GOT3 (cell line): ENCODE measurements at regions not wholly inside any gene's neighbourhood (a gene's known extent, or its start where the extent isn't known, plus 50 kb on each side); places are given as distances from the start of the nearest gene placed in this dataset.
"Not testable (repeated sequence)": the region's sequence is repeated elsewhere in the genome, so short reads cannot be mapped to it uniquely, and the experiment has no call there.

Source experiments
- DNase-seq: peaks from one replicate; lab custom pipeline; 2025; ENCODE audit warnings: mixed read lengths; lab: John Stamatoyannopoulos, UW

DNA sequence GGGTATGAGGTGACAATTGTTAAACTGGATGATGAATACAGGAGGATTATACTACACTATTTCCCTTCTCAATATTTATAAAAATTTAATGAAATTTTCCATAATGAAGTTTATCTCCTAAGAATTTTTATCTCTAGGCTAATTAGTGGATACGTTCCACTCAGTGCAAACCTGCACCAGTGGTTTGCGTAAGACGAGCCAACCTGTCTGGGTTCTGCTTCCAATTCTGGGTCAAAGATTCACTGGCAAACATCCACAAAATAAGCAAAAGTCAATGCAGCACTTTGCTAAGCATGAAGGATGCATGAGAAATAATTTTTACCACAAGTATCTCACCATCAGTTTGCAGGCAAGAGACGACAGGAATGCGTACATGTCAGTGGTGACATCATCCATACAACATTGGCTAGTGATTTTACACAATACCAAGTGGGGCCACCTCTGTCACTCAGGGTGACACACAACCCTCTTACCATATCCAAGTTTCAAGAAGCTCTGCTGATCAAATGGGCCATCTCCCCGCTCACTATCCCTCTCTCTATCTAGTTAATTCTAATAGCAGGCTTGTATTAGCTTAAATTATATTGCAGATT, 51.7 kb downstream of the FAM50B start:
- no peak for DNase-seq

DNA sequence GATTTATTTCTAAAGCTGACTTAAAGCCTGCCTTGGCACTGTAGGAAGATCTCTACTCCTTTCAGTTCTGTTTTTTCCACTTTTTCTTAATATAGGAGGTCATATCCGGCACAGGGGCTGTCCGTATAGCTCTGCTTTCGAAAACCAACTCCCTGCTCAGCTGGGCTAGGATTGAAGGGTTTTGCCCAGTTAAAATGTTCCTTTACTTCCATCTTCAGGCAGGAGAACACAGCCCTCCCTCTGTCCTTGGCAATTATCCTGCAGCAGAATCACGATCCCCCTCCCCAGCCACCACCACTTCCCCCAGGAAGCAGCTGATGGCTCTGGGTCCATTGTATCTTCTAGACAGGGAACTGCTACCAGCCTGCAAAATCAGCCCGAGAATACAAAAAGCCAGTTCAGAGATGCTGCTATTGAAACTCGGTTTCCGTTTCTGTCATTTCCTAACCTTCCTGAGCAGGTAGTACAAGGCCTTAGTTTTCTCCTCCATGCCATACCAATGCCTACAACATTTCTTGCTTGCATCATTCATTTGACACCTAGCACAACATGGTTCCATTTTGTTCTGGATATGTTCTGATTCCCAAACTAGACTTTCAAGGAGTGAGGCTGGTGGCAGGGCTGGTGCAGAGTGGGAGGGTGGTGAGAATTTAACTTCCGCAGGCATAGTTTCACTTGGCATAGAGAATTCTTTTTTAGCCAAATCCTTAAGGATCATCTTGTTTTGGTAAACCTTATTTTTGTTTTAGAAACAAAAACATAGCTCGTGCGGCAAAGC, 53.9 kb downstream of the FAM50B start:
- DNase-seq = no peak

DNA sequence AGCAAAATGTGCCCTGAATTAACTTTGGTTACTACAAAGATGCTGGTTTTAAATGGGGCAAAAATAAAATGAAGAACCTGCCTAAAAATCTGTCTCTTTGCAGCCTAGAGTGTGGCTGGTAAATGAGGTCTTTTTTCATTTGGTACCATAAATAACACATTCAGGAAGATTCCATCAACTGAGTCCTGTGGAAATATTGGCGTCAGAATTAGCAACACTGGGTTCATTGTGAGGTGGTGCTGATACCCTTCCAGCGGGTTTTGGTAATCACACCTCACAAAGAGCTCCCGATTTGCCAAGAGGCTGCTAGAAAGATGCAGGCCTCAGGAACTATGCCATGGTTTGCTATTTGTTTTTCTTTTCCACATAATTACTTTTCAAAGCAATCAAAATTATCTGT, 55.3 kb downstream of the FAM50B start:
- DNase-seq = no peak

DNA sequence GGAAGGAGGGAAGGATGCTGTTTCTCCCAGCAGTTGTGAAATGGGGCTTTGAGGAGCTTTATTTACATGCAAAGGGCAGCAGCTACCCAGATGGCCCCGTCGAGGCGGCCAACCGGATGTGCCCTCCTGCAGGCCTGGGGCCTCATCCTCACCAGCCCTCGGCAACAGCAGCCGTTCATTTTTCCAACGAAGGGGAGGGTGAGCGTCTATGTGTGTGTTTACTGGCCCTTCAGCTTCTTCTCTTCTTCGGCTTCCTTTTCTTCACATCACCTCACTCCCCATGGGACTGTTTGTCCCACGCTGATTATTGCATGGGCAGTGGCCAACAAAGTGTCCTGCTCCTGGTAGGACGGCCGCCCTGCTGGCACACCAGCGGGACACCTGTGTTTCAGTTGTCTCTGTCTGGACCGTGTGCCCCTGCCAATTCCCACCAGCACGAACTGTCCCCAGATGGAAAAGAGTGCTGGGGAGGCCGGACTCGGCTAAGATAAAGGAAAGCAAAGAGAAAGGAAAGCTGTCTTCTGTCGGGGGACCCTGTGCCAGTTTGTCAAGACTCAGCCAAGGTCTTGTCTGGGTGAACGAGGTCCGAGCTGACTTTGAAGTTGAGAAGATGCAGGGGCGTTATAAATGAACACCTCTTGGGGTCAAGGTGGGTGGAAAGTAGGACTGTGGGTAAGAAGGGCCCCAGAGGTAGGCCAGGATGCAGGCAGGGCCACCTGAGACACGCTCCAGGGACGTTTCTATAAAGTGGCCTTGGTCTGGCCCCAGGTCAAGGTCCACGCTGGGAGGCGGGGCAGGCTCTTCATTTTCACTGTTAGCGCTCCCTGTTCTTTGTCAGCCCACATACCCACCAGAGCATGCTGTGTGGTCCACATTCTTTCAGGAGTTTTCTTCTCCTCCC, 57.0 kb downstream of the FAM50B start:
- no peak for DNase-seq

DNA sequence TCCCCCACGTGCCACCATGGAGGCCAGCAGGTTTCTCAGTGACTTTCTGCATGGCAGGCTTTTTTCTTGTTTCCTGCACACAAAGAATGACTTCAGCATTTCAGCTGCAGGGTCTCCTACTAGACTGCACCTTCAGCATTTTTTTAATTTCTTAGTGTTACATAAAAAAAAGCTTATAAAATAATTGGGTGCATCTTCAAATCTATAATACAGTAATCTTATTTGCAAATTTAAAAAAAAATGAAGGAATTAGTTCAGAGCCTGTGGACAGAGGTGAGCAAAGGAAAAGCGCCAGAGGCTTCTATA, 57.6 kb downstream of the FAM50B start:
- DNase-seq = no peak

DNA sequence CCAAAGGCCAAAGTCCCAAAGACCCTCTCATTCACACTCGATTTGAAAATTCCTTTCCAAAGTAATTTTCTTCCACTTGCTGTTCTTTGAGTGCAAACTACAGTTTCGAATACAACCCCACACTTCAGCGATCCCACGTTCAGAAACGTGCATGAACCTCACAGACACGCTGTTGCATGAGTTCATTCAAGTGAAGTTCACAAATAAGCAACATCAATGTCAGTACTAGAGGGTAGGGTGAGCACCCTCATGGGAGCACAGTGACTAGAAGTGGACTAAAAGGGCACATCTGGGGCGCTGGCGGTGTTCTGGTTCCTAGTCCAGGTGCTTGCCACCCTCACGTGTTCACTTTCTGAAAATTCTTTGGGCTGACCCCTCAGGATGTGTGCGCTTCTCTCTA, 59.0 kb downstream of the FAM50B start:
- no peak for DNase-seq

DNA sequence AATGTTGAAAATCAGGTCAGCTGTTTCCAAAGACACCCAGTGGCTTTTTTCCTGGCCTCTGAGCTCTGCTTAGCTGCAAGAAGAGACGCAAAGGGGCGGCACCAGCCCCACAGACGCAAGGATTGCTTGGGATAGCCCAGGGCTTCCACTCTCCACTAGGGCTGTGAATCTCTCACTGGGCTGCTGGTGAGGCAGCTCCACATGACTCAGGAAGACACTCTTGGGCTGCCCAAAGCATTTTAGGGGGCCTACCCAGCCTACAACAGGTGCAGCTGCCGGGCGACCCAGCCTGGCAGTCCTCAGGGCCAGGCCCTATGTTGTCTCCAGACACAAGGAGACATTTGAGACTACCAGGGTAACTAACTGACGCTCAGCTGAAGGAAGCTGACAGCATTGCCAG, 59.8 kb downstream of the FAM50B start:
- no peak for DNase-seq

DNA sequence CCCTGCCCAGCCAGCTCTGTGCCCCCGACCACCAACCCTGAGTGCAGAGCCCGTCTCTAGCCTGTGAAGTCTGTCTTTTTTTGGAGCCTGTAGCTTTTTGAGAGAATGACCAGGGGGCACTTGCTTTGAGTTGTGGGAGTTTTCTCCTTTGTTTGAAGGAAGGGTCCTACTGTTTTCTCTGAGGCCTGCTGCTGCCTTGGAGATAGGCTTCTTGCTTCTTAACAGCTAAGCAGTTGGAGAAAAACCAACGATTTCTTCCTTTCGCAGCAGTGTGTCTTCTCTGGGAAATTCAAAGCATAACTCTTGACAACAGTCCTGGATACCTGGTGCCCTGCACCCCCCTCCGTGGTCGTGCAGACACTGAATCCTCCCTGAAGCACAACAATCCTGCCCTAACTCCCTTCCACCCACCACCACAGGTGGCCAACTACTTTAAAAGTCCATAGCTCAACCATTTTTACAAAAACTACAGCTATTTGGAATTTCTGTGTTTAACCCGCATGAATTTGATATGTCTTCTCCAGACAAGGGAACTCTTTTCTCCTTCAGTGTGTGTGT, 61.0 kb downstream of the FAM50B start:
- no peak for DNase-seq

DNA sequence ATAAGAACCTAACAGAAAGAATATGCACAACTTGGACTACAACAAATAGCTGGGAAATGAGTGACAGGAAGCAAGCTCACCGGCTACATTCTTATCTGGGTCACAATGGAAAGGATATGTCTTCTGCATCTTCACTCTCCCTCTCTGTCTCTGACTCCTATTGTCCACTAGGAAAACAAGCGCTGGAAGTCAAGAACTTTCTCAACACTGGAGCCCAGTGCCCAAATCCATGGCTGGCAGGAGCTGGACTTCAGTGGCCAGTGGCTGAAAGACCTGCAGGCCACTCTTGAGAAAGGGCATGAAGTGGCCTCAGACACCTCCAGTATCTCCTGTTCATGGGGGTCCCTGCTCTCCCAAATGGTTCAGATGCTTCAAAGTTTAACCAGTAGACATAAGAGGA, 62.0 kb downstream of the FAM50B start:
- no peak for DNase-seq

DNA sequence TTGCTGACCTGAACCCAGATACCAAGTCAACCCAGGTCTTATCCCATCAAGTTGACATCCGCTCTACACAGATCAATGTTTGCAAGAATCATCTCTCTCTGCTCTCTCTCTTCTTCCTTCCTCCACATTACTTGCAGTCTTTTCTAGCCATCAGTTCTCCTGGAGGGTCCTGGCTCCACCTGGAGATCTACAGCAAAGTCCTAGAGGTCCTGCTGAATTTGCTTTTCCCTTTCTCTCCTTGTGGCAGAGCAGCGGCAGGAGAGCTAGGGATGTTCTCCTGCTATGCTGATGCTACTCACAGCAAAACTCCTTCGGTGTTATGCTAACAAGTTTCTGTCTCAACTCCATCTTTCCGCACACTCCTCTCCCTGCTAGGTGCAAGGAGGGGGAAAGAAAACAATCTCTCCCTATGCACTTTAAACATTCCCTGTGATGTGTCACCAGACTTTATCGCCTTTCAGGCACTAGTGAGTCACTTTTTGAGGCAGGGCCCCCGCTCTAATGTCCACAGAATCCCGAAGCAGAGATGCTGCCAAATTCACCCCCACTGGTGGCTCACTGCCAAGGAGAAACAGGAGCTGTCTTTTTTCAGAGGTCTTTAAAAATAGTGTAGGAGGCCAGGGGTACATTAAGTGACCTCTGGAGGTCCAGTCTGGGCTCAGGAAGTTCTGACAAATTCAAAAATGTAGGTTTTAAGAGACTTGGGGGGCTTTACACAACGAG, 62.6 kb downstream of the FAM50B start:
- no peak for DNase-seq

DNA sequence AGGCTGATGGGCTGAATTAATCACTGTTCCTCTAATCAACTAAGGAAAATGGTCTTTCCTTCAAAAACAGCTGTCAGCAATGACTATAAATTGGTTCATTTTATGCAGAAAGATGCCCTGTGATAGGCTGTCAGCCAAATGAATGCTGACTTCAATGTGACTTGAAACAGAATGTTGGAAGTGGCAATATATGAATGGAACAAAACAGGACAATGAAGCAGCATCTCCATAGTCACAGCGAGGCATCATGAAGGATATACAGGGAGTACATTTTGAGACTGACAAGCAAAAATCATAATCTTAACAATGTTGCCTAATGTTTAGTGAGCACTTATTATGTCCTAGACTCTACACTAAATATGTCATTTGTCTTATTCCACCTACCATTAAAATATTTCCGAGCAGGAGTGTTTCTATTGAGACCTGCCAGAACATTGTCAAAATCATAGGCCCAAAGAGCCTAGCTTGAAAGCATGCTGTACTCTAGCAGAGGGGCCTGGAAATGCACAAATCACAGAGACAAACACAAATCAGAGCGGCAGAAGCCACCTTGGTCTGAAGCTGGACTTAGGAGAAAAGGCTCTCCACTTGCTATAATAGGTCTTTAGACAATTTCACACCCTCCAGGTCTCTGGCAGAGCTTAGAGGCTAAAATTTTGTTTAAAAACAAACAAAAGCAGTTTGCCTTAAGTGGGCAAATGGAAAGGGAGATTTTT, 63.3 kb downstream of the FAM50B start:
- no peak for DNase-seq

DNA sequence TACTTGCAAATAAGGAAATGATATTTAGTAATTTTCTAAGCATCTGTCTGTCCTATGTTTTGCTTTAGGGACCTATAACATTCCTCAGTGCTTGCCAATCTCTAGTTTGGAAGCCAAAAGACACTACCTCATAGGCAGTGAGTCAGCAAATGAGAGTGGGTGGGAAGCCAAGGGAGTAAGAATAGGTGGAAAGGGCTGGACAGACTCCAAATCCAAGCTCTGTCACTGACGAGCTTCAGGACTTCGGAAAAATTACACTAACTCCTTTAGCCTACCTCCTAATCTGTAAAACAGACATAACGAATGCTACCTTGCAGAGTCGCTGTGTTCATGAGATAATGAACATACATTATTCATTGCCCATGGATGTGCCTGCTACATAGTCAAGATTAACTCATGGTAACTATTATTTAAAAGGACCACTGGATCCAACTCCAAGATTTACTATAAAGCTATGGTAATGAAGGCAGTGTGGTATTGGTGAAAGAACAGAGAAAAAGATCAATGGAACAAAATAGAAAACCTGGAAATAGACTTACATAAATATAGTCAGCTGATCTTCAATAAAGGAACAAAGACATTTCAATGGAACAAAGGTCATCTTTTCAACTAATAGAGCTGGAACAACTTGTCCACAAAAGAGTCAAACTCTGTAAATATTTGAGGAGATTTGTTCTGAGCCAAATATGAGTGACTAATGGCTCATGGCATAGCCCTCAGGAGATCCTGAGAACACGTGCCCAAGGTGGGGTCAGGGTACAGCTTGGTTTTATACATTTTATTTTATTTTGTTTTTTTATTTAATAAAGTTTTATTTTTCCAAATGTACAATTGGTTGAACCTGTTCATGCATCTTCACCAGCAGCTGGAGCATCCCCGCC, 64.1 kb downstream of the FAM50B start:
- DNase-seq = peak; percentile 35

DNA sequence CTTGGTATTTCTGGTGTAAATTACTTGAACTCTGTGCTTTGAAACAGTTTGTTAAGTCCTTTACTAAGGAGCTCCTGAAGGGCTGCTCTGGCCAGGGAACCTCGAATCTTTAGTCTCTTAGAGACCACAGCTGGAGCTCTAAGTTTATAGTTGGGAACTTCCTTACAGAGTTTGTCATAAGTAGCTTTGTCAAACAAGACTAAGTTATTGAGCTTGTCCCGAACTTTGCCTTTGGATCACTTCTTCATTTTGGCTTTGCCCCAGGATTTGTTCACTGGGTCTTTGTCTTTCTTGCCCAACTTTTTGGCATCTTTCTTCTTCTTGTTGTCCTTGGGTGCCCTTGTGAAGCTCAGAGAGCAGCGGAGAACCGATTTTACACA, 64.8 kb downstream of the FAM50B start:
- no peak for DNase-seq

DNA sequence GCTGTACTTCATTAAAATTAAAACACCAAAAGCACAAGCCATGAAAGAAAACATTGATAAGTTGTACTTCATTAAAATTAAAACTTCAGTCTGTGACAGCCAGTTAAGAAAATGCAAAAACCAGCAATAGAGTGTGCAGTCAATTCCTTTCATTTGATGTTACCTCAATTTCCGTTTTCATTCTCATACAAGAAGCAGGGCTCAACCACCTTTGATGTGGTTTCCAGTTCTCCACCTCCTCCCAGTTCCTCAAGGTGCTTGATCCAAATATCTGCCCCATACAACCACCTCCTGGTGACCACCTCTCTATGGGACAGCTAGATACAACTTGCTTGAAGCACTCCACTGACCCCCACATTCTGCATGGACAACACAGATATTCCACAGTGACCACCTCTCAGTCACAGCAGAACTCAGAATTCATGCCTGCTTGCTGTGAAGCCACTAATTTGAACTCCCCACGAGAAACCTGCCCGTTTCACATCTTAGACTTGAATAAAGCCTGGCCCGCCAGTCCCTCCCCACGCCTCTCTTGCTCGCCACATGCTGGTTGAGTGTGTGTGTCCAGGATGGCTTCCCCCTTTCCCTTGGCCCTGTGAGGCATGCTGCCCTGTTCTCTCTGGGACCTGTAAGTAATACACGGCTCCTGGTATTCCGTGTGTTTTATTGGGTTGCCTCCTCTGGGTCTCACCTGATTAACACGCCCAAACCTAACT, 66.1 kb downstream of the FAM50B start:
- DNase-seq = no peak

DNA sequence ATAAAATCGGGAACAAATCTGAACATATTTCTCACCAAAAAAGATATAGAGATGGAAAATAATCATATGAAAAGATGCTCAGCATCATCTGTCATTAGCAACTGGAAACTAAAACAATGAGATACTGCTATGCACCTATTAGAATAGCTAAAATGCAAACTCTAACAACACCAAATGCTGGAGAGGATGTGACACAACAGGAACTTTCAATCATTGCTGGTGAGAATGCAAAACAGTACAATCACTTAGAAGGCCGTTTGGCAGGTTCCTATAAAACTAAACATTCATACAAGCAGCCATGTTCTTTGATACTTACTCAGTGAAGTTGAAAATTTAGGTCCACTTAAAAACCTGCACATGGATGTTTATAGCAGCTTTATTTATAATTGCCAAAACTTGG, 67.0 kb downstream of the FAM50B start:
- no peak for DNase-seq

DNA sequence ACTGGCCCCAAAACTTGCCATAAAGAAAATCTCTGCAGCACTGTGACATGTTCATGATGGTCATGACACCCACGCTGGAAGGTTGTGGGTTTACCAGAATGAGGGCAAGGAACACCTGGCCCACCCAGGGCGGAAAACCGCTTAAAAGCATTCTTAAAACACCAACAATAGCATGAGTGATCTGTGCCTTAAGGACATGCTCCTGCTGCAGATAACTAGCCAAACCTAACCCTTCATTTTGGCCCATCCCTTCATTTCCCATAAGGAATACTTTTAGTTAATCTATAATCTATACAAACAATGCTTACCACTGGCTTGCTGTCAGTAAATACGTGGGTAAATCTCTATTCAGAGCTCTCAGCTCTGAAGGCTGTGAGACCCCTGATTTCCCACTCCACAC, 67.6 kb downstream of the FAM50B start:
- not testable (repeated sequence) for DNase-seq

DNA sequence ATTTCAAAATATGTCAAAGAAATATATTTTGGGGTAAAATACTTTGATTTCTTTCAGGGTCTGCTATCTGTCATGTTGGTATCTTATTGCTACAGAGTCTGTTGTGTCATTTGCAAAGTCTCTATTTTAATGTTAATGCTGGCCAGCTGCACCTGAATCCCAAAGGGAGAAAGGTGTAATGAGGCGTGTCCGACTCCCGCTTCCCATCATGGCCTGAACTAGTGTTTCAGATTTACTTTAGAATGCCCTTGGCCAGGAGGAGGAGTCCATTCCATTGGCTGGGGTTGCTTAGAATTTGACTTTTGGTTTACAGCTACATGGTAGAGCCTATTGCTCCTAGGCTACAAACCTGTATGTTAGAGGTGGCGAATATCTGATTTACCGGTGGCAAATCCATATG, 69.3 kb downstream of the FAM50B start:
- no peak for DNase-seq

DNA sequence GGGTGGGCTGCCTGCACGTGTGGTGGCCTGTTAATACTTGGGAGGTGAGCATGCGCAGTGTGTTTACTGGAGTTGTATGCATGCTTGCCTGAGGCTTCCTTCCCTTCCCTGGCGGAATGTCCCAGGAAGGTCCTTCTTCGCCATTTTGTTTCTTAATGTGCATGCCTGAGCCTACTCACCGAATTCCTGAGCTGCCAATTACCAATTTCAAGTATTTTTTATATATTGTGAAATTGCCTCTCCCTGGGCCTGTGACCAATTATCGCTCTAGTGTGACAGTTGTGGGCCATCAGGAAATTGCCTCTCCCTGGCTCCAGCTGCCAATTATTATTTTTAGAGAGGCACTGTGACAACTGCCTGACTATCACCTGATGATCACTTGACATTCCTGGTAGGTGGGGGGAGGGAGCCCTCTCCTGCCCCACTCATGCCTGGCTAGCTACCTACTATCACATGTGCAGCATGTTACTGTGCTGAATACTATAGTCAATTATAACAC, 70.0 kb downstream of the FAM50B start:
- no peak for DNase-seq

DNA sequence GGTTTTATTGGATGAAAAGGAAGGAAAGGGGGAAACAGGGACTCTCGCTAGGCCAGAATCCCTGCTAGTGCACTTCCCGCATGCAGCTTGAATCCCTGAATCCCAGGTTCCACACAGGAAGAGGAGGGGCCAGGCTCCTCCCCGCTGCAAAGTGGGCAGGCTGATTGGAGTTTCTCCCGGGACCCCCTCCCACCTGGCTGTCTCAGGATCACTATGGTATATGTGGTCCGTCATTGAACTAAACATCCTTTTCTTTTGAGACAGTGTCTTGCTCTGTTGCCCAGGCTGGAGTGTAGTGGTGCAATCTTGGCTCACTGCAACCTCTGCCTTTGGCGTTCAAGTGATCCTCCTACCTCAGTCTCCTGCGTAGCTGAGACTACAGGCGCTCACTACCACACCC, 70.7 kb downstream of the FAM50B start:
- DNase-seq = no peak

DNA sequence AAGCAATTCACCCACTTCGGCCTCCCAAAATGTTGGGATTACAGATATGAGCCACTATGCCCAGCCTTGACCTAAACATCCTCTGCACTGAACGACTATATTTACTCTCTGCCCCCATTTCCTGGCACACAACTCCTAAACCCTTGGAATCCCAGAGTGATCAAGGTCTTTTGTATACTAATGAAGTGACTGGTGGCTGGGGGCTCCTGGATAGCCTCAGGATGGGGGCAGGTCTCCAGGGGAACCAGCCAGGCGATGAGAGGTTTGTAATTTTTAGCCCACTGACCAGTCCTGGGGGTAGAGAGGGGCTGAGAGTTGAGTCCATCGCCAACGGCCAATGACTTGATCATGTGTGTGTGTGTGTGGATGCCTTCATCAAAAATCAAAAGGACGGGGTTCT, 71.1 kb downstream of the FAM50B start:
- DNase-seq = no peak
